Astrocyte of the spinal cord (primary cell): ENCODE measurements at regions not wholly inside any gene's neighbourhood (a gene's known extent, or its start where the extent isn't known, plus 50 kb on each side); places are given as distances from the start of the nearest gene placed in this dataset.
"Not testable (repeated sequence)": the region's sequence is repeated elsewhere in the genome, so short reads cannot be mapped to it uniquely, and the experiment has no call there.

Experiments
- DNase-seq: peaks from one replicate; pipeline ENCODE4 v3.0.0; 2011; ENCODE audit warnings: low read depth, low spot score
- H3K4me3 ChIP-seq: 2 replicates; pipeline ENCODE4 v1.5.1; 2011; ENCODE audit warnings: low read depth, mild to moderate bottlenecking, low read length, moderate library complexity
- in situ Hi-C: cut with HindIII; loops from 2 replicates; pipeline ENCODE4 v1.10.0; 2017; ENCODE audit warnings: low sequenced_read_pairs
- TF ChIP-seq, protein P1 (sequence below): IDR thresholded peaks from 2 replicates; pipeline ENCODE4 v1.5.1; 2012; ENCODE audit warnings: low read depth, mild to moderate bottlenecking, low read length, inconsistent platforms

DNA sequence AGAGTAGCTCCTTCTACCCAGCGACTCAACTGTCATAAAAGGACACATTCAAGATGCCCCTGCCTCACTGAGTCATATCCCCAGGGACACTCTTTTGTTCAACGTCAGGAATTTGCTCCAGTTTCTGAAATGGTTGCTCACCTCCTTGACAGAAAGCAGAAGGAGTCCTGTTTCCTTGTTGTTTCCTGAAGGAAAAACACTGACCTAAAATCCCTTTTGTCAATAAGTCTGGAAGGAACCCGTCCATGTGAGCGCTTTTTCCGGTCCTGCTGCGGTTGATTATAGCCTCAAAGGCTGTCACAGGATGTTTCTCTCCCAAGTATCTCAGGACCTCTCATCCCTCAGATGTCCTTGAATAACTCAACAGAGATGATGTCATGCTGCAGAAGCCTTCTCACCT is 113.6 kb upstream of the PLEKHG1 start:
- TF ChIP-seq, protein P1, sequence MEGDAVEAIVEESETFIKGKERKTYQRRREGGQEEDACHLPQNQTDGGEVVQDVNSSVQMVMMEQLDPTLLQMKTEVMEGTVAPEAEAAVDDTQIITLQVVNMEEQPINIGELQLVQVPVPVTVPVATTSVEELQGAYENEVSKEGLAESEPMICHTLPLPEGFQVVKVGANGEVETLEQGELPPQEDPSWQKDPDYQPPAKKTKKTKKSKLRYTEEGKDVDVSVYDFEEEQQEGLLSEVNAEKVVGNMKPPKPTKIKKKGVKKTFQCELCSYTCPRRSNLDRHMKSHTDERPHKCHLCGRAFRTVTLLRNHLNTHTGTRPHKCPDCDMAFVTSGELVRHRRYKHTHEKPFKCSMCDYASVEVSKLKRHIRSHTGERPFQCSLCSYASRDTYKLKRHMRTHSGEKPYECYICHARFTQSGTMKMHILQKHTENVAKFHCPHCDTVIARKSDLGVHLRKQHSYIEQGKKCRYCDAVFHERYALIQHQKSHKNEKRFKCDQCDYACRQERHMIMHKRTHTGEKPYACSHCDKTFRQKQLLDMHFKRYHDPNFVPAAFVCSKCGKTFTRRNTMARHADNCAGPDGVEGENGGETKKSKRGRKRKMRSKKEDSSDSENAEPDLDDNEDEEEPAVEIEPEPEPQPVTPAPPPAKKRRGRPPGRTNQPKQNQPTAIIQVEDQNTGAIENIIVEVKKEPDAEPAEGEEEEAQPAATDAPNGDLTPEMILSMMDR = no peak
- in situ Hi-C loops = no loop called here
- no peak for DNase-seq
- no peak overlapping the region for H3K4me3 ChIP-seq

- H3K4me3 ChIP-seq = no peak overlapping the region
- TF ChIP-seq, protein P1 = no peak
- no peak for DNase-seq
- in situ Hi-C loops = no loop called here
Observed at GRCh38 chr6:150490586-150490985, 109.1 kb upstream of the PLEKHG1 start.

GRCh38 chr6:150491131-150491810 is 108.4 kb upstream of the PLEKHG1 start:
- H3K4me3 ChIP-seq = no peak overlapping the region
- TF ChIP-seq, protein P1 = no peak
- peak; percentile 75 for DNase-seq
- in situ Hi-C loops = no loop called here

DNA sequence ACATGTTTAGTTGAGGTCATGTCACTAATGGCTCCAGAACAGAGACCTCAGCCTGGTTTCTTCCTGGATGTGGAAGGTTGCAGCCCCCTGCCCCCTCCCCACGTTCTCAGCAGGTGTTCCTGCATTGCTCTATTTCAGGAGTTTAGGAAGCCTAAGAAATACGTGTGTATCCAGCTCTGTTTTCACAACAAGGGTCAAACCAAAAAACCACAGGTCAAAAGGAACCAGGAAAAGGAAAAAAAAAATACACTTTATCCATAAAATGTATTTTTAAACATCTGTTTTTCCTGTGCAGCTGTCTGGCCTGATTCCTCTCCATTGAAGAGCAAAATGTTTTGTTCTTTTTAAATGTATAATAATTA is 107.9 kb upstream of the PLEKHG1 start:
- in situ Hi-C loops = no loop called here
- TF ChIP-seq, protein P1 = no peak
- H3K4me3 ChIP-seq = no peak overlapping the region
- DNase-seq = no peak

DNA sequence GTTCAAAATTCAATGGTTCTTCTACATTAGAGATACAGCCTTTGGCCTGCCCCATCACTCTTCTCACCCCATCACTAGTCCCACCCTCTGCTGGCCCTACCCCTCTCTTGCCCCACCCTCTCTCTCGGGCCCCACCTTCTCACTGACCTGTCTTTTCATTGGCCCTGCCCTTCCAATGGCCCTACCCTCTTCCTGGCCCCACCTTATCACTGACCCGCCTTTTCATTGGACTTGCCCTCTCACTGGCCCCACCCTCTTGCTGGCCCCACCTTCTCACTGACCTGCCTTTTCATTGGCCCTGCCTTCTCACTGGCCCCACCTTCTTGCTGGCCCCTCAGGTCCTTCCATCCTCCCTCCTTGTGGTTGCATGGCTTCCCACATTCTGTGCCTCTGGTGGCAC is 107.2 kb upstream of the PLEKHG1 start:
- peak; percentile 23 for DNase-seq
- in situ Hi-C loops = no loop called here
- H3K4me3 ChIP-seq = no peak overlapping the region
- TF ChIP-seq, protein P1 = no peak

GRCh38 chr6:150492941-150493340 is 106.7 kb upstream of the PLEKHG1 start:
- in situ Hi-C loops = no loop called here
- DNase-seq = peak; percentile 85
- TF ChIP-seq, protein P1 = no peak
- H3K4me3 ChIP-seq = no peak overlapping the region

DNA sequence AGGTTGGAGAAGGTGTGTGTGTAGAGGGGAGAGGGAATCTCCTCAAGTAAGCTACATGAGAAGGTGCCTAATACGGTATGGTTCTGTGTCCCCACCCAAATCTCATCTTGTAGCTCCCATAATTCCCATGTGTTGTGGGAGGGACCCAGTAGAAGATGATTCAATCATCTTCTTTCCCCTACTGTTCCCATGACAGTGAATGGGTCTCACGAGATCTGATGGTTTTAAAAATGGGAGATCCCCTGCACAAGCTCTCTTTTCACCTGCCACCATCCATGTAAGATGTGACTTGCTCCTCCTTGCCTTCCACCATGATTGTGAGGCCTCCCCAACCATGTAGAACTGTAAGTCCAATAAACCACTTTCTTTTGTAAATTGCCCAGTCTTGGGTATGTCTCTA is 106.1 kb upstream of the PLEKHG1 start:
- in situ Hi-C loops, H3K4me3 ChIP-seq: not testable (repeated sequence)

More for the DNA sequence above, 106.1 kb upstream of the PLEKHG1 start:
- not testable (repeated sequence) for DNase-seq
